ENCODE measurements at regions not wholly inside any gene's neighbourhood (a gene's known extent, or its start where the extent isn't known, plus 50 kb on each side); places are given as distances from the start of the nearest gene placed in this dataset.

GRCh38 chr17:77383613-77384608 lies 243.1 kb downstream of the SEC14L1 start:
- TF ChIP-seq CTCF (IDR thresholded peaks at IDR 0.05): no peak
- TF ChIP-seq POLR2A (IDR thresholded peaks at IDR 0.05): no peak

Data from vagina (tissue), 2 donors.